Mucosa of descending colon (tissue), 3 donors: ENCODE measurements at regions not wholly inside any gene's neighbourhood (a gene's known extent, or its start where the extent isn't known, plus 50 kb on each side); places are given as distances from the start of the nearest gene placed in this dataset.

ENCODE experiments used
- ATAC-seq: fragments of 200-7000 bp; cut with Tn5 transposase; one replicate; pipeline ENCODE4 v1.9.1; 2020; ENCODE audit warnings: mild to moderate bottlenecking, moderate library complexity
- DNase-seq, 3 donors: peaks; one replicate each; pipeline ENCODE4 v3.0.0-alpha.2; 2020
- H3K36me3 ChIP-seq: fragments of 200-600 bp; one replicate; pipeline ENCODE4 v1.8.0; 2021; ENCODE audit warnings: low read depth, mild to moderate bottlenecking
- H3K4me1 ChIP-seq: fragments of 200-600 bp; one replicate; pipeline ENCODE4 v1.8.0; 2021; ENCODE audit warnings: low read depth, mild to moderate bottlenecking
- H3K4me3 ChIP-seq: fragments of 200-600 bp; one replicate; pipeline ENCODE4 v1.8.0; 2021; ENCODE audit warnings: mild to moderate bottlenecking
- H3K9me3 ChIP-seq: fragments of 200-600 bp; one replicate; pipeline ENCODE4 v1.8.0; 2021; ENCODE audit warnings: mild to moderate bottlenecking
- CTCF ChIP-seq: fragments of 200-600 bp; IDR thresholded peaks from one replicate; pipeline ENCODE4 v1.8.0; 2022; ENCODE audit warnings: antibody characterized with exemption, mild to moderate bottlenecking
- intact Hi-C, 2 donors: fragments of 100-400 bp; cut with DNase I in 1 of 2; cut with micrococcal nuclease in 1 of 2; formaldehyde crosslinking; loops; one replicate each; pipeline versions ENCODE4 v1.11.0 to v1.11.1; 2022; cut with DNase I, micrococcal nuclease
- donor health status: DM: no; HTN: no; CAD: no; lungs with moderate emphysema.
- donor health status: DM: no; HTN: no; CAD: no.
- donor health status: DM: no; HTN: yes; CAD: no.

DNA sequence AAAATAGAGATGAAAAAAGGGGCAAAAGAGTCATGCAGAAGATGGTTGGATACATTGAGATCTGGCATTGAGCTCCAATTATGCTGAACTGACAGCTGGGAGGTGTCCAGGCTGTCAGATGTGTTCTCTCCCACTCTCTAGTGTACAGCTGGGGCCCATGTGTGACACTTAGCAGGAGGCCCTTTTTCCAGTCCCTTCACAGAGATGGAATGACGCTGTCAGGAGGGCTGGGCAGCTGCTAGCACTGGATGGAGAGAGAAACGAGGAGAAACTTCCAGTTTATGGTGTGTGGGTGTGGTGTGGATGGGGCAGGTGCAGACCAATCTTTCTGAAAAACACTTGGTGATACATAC lies 437.7 kb upstream of the HS6ST1 start:
- H3K4me1 ChIP-seq, result no peaks in the 10 kb centered on the region
- H3K36me3 ChIP-seq, result no peaks in the 10 kb centered on the region
- intact Hi-C loops, result no loop called here
- no peak for ATAC-seq
- no peak overlapping the region for H3K4me3 ChIP-seq
- no peaks in the 10 kb centered on the region for H3K9me3 ChIP-seq
- TF ChIP-seq CTCF, result no peak
- DNase-seq, result no peak

DNA sequence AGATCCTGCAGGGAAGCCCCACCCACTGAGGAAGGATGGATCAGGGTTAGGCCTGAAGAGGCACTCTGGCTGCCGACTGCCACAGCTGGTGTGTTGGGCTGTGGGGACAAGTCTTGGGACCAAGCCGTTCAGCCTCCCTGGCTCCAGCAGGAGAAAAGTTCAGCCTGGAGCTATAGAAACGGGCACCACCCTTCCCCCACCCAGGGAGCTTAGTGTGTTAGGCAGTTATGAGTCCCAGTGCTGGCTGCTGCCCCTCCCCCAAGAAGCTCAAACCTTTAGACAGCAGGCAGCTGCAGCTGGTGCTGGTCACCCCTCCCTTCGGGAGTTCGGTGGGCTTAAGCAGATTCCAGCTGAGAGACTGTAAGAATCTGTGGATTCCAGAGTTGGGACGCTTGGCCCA lies 447.1 kb upstream of the HS6ST1 start:
- Histone ChIP-seq H3K4me1 (no peaks in the 10 kb centered on the region), H3K9me3 (no peaks in the 10 kb centered on the region), H3K36me3 (no peaks in the 10 kb centered on the region), H3K4me3 (no peak overlapping the region)
- no peak for TF ChIP-seq CTCF
- no peak for DNase-seq
- intact Hi-C loops, result no loop called here
- ATAC-seq, result no peak

- Histone ChIP-seq H3K36me3 (no peaks in the 10 kb centered on the region), H3K4me1 (no peaks in the 10 kb centered on the region), H3K4me3 (no peak overlapping the region), H3K9me3 (no peaks in the 10 kb centered on the region)
- intact Hi-C loops, result no loop called here
- ATAC-seq, result no peak
- DNase-seq, result no peak
- no peak for TF ChIP-seq CTCF
Observed at GRCh38 chr2:128768041-128768440, 449.4 kb upstream of the HS6ST1 start.

DNA sequence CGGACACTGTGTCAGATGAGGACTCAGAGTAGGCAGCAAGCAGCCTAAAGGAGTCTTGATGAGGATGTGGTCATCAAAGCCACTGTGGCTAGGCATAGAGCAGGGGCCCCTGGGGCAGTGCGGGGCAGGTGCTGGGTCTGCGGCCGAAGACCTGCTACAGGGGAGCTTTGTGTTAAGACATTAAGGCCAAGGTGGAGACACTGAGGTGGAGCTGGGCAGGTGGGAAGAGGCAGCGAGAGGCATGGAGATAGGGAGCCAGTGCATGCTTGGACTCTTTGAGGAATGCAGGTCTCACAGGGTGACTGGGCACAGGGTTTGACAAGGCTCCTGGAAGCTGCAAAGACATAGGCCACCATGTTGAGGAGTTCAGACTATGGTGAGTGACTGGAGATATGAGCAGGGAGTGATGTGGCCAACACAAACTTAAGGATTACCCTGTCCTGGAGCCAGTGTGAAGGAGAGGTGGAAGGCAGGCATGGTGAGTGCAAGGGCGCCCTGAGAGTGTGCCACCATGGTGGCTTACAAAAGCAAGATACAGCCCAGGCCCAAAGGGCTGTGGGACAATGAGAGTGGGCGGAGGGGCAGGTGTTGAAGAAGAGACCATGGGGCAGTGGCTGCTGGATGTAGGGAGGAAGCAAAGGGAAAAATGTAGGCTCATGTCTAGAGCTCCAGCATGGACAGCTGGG lies 450.9 kb upstream of the HS6ST1 start:
- no peak for TF ChIP-seq CTCF
- ATAC-seq (no peak), DNase-seq (no peak)
- Histone ChIP-seq H3K4me1 (no peaks in the 10 kb centered on the region), H3K36me3 (no peaks in the 10 kb centered on the region), H3K4me3 (no peak overlapping the region), H3K9me3 (no peaks in the 10 kb centered on the region)
- intact Hi-C loops, result no loop called here

- intact Hi-C loops, result no loop called here
- ATAC-seq, result no peak
- no peaks in the 10 kb centered on the region for H3K36me3 ChIP-seq
Observed at GRCh38 chr2:128770143-128771085, 451.7 kb upstream of the HS6ST1 start.

More at GRCh38 chr2:128770143-128771085, 451.7 kb upstream of the HS6ST1 start:
- Histone ChIP-seq H3K4me3 (no peak overlapping the region), H3K9me3 (no peaks in the 10 kb centered on the region), H3K4me1 (no peaks in the 10 kb centered on the region)
- TF ChIP-seq CTCF, result no peak
- no peak for DNase-seq
